GM12878 (cell line): ENCODE measurements at regions not wholly inside any gene's neighbourhood (a gene's known extent, or its start where the extent isn't known, plus 50 kb on each side); places are given as distances from the start of the nearest gene placed in this dataset.

Source experiments
- ATAC-seq: fragments of 200-7000 bp; cut with Tn5 transposase; 3 replicates; pipeline ENCODE4 v1.9.1; 2020; ENCODE audit warnings: mild to moderate bottlenecking, moderate library complexity
- BruUV-seq: library from RNA; stranded (reverse); fragments of 400-500 nt; replicated peaks from 2 replicates; lab custom pipeline; 2021; lab: Mats Ljungman, UMichigan
- CTCF ChIA-PET: fragments of 300-600 bp; sonication (Branson Sonifier 250); formaldehyde crosslinking; extraction: SDS; loops from one replicate; lab custom pipeline; 2021; ENCODE audit warnings: inconsistent platforms; lab: Yijun Ruan, JAX
- POLR2A ChIA-PET: fragments of 350-600 bp; formaldehyde crosslinking; extraction: SDS; loops from one replicate; lab custom pipeline; 2021; ENCODE audit warnings: inconsistent platforms; lab: Charles Lee
- RAD21 ChIA-PET: fragments of 300-600 bp; sonication (Branson Sonifier 250); formaldehyde crosslinking; loops from one replicate; lab custom pipeline; 2023; ENCODE audit warnings: antibody characterized with exemption; ENCODE audit not compliant: unreplicated experiment; lab: Charles Lee
- SMC1A ChIA-PET: fragments of 300-600 bp; sonication (Branson Sonifier 250); formaldehyde crosslinking; loops from one replicate; lab custom pipeline; 2023; ENCODE audit not compliant: unreplicated experiment, uncharacterized antibody; lab: Charles Lee
- DNase-seq: peaks from one replicate; pipeline ENCODE4 v3.0.0-alpha.2; 2011; ENCODE audit warnings: low read depth, low spot score
- FAIRE-seq: peaks from 3 replicates; lab custom pipeline; 2011; peaks lifted over from hg19 to GRCh38; lab: Jason Lieb, UNC
- H2AFZ ChIP-seq: 2 replicates; pipeline ENCODE4 v1.6.0; 2011; ENCODE audit warnings: low read depth, low read length, control low read depth; ENCODE audit not compliant: control insufficient read depth
- H3K27ac ChIP-seq: 2 replicates; pipeline ENCODE4 v1.5.1; 2011; ENCODE audit warnings: control low read depth; ENCODE audit not compliant: control insufficient read depth, insufficient read depth
- H3K27me3 ChIP-seq, 2 experiments: replicated peaks in 1 of 2; 2 replicates each; pipeline versions ENCODE4 v1.6.0 to v1.6.1; 2011; ENCODE audit warnings: low read length in 1 of 2; ENCODE audit not compliant: control insufficient read depth in 2 of 2, insufficient read depth in 2 of 2
- H3K36me3 ChIP-seq, 2 experiments: 2 replicates each; pipeline ENCODE4 v1.5.1; 2011; ENCODE audit warnings: low read length in 1 of 2; ENCODE audit not compliant: control insufficient read depth in 2 of 2, insufficient read depth in 2 of 2
- H3K4me1 ChIP-seq: 2 replicates; pipeline ENCODE4 v1.6.1; 2011; ENCODE audit warnings: mild to moderate bottlenecking, low read length, moderate library complexity, mixed read lengths; ENCODE audit not compliant: control insufficient read depth, insufficient read depth
- H3K4me2 ChIP-seq: 2 replicates; pipeline ENCODE4 v1.6.0; 2011; ENCODE audit warnings: control low read depth; ENCODE audit not compliant: control insufficient read depth, insufficient read depth
- H3K4me3 ChIP-seq: fragments of 200-600 bp; sonication (generic); 2 replicates; pipeline ENCODE4 v1.5.1; 2016
- H3K79me2 ChIP-seq: 2 replicates; pipeline ENCODE4 v1.6.0; 2011; ENCODE audit warnings: low read length; ENCODE audit not compliant: control insufficient read depth, insufficient read depth
- H3K9ac ChIP-seq: 2 replicates; pipeline ENCODE4 v1.8.0; 2011; ENCODE audit warnings: low read length, control low read depth, mixed read lengths; ENCODE audit not compliant: control insufficient read depth, insufficient read depth
- H3K9me3 ChIP-seq: replicated peaks from 3 replicates; pipeline ENCODE4 v1.5.1; 2011; ENCODE audit warnings: mild to moderate bottlenecking, low read length; ENCODE audit not compliant: control insufficient read depth, insufficient read depth
- H4K20me1 ChIP-seq: 2 replicates; pipeline ENCODE4 v1.6.0; 2011; ENCODE audit not compliant: control insufficient read depth, insufficient read depth
- CREB1 ChIP-seq: IDR thresholded peaks from 2 replicates; pipeline ENCODE4 v1.6.1; 2012; ENCODE audit warnings: low read depth, mild to moderate bottlenecking, inconsistent platforms
- HDGF ChIP-seq: fragments of 450-650 bp; IDR thresholded peaks from 2 replicates; pipeline ENCODE4 v1.6.1; 2016; ENCODE audit warnings: antibody characterized with exemption
- JUNB ChIP-seq: IDR thresholded peaks from 2 replicates; pipeline ENCODE4 v1.6.1; 2016; ENCODE audit warnings: antibody characterized with exemption, mild to moderate bottlenecking
- MEF2B ChIP-seq: fragments of 450-650 bp; IDR thresholded peaks from 2 replicates; pipeline ENCODE4 v1.6.1; 2018; ENCODE audit warnings: mild to moderate bottlenecking, moderate library complexity; ENCODE audit not compliant: partially characterized antibody, poor library complexity, severe bottlenecking
- MTA3 ChIP-seq: IDR thresholded peaks from 2 replicates; pipeline ENCODE4 v1.6.1; 2012; ENCODE audit warnings: low read length, inconsistent platforms, borderline replicate concordance
- SP1 ChIP-seq: IDR thresholded peaks from one replicate; pipeline ENCODE4 v1.6.1; 2011; ENCODE audit warnings: low read depth, low read length
- SPI1 ChIP-seq: IDR thresholded peaks from 2 replicates; pipeline ENCODE4 v1.6.1; 2011; ENCODE audit warnings: low read depth, mild to moderate bottlenecking, low read length, moderate library complexity, borderline replicate concordance; ENCODE audit not compliant: insufficient read depth
- SREBF1 ChIP-seq: IDR thresholded peaks from 2 replicates; pipeline ENCODE4 v1.6.1; 2012; ENCODE audit warnings: mild to moderate bottlenecking, low read length
- TAF1 ChIP-seq: IDR thresholded peaks from 2 replicates; pipeline ENCODE4 v1.6.1; 2011; ENCODE audit warnings: mild to moderate bottlenecking, low read depth, low read length, borderline replicate concordance
- TARDBP ChIP-seq: IDR thresholded peaks from 2 replicates; pipeline ENCODE4 v1.6.1; 2016; ENCODE audit warnings: borderline replicate concordance
- YY1 ChIP-seq: IDR thresholded peaks from 2 replicates; pipeline ENCODE4 v1.6.1; 2011; ENCODE audit warnings: low read depth, mild to moderate bottlenecking, low read length
- ZSCAN29 ChIP-seq: fragments of 450-650 bp; IDR thresholded peaks from 2 replicates; pipeline ENCODE4 v1.6.1; 2017; ENCODE audit warnings: mild to moderate bottlenecking, moderate library complexity
- ZZZ3 ChIP-seq: IDR thresholded peaks from 2 replicates; pipeline ENCODE4 v1.6.1; 2011; ENCODE audit warnings: low read depth; ENCODE audit not compliant: control insufficient read depth, insufficient read length
- WGBS: methylation state at CpG from one replicate; pipeline ENCODE4 v1.1.6; 2016; ENCODE audit warnings: low lambda C conversion rate; ENCODE audit not compliant: insufficient replicate concordance, insufficient coverage; ENCODE audit errors: missing lambda C conversion rate; 5-methylcytosine and 5-hydroxymethylcytosine counted together
- in situ Hi-C: fragments of 300-500 bp; cut with MboI; formaldehyde crosslinking; loops from 9 replicates; pipeline ENCODE4 v1.14.3; 2018; ENCODE audit warnings: mixed read lengths
- intact Hi-C: fragments of 100-400 bp; cut with micrococcal nuclease; formaldehyde crosslinking; loops from one replicate; pipeline ENCODE4 v1.14.2; 2022; ENCODE audit not compliant: unreplicated experiment
- TF ChIP-seq, protein P1 (sequence below): IDR thresholded peaks from 2 replicates; pipeline ENCODE4 v1.6.1; 2011; ENCODE audit warnings: borderline replicate concordance, low read depth, mild to moderate bottlenecking, moderate library complexity, mixed read lengths, low read length; ENCODE audit not compliant: insufficient read depth; ENCODE audit errors: extremely low read length
- TF ChIP-seq, protein P2 (sequence below): fragments of 450-650 bp; IDR thresholded peaks from 2 replicates; pipeline ENCODE4 v1.6.1; 2017; ENCODE audit warnings: borderline replicate concordance
- TF ChIP-seq, protein P3 (sequence below): fragments of 450-650 bp; IDR thresholded peaks from 2 replicates; pipeline ENCODE4 v1.6.1; 2016; ENCODE audit warnings: mild to moderate bottlenecking
- TF ChIP-seq, protein P4 (sequence below): IDR thresholded peaks from 2 replicates; pipeline ENCODE4 v1.6.1; 2012; ENCODE audit warnings: low read depth, low read length, improper control_type of control experiment
- TF ChIP-seq, protein P5 (sequence below): fragments of 150-350 bp; IDR thresholded peaks from 2 replicates; pipeline ENCODE4 v1.6.1; 2014; ENCODE audit warnings: mild to moderate bottlenecking, low read depth, low read length
- TF ChIP-seq, protein P6 (sequence below): fragments of 450-650 bp; IDR thresholded peaks from 2 replicates; pipeline ENCODE4 v1.6.1; 2014; ENCODE audit warnings: mild to moderate bottlenecking

DNA sequence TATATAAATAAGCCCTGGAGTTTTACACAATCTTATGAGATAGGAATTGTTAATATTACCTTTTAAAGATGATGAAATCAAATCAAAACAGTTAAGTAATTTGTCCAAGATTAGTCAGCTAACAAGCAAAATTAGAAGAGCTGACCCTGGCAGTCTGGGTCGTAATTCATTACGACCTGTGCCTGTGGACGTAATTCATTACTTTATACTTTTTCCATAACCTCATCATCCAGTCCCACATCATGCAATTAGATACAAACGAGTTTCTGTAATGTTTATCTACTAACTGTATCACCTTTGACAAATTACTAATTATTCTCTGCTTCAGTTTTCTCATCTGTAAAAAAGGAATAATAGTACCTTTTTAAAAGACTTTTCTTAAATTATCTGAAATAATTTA lies 665.9 kb downstream of the ZBBX start (continued):
- TF ChIP-seq, protein P1, sequence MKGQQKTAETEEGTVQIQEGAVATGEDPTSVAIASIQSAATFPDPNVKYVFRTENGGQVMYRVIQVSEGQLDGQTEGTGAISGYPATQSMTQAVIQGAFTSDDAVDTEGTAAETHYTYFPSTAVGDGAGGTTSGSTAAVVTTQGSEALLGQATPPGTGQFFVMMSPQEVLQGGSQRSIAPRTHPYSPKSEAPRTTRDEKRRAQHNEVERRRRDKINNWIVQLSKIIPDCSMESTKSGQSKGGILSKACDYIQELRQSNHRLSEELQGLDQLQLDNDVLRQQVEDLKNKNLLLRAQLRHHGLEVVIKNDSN: no peak
- TF ChIP-seq, protein P2, sequence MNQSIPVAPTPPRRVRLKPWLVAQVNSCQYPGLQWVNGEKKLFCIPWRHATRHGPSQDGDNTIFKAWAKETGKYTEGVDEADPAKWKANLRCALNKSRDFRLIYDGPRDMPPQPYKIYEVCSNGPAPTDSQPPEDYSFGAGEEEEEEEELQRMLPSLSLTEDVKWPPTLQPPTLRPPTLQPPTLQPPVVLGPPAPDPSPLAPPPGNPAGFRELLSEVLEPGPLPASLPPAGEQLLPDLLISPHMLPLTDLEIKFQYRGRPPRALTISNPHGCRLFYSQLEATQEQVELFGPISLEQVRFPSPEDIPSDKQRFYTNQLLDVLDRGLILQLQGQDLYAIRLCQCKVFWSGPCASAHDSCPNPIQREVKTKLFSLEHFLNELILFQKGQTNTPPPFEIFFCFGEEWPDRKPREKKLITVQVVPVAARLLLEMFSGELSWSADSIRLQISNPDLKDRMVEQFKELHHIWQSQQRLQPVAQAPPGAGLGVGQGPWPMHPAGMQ: no peak
- TF ChIP-seq TAF1 (no peak), TARDBP (no peak), SPI1 (no peak), JUNB (no peak), MTA3 (no peak), HDGF (no peak)
- TF ChIP-seq, protein P3, sequence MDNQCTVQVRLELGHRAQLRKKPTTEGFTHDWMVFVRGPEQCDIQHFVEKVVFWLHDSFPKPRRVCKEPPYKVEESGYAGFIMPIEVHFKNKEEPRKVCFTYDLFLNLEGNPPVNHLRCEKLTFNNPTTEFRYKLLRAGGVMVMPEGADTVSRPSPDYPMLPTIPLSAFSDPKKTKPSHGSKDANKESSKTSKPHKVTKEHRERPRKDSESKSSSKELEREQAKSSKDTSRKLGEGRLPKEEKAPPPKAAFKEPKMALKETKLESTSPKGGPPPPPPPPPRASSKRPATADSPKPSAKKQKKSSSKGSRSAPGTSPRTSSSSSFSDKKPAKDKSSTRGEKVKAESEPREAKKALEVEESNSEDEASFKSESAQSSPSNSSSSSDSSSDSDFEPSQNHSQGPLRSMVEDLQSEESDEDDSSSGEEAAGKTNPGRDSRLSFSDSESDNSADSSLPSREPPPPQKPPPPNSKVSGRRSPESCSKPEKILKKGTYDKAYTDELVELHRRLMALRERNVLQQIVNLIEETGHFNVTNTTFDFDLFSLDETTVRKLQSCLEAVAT: no peak
- TF ChIP-seq, protein P4, sequence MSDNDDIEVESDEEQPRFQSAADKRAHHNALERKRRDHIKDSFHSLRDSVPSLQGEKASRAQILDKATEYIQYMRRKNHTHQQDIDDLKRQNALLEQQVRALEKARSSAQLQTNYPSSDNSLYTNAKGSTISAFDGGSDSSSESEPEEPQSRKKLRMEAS: no peak

DNA sequence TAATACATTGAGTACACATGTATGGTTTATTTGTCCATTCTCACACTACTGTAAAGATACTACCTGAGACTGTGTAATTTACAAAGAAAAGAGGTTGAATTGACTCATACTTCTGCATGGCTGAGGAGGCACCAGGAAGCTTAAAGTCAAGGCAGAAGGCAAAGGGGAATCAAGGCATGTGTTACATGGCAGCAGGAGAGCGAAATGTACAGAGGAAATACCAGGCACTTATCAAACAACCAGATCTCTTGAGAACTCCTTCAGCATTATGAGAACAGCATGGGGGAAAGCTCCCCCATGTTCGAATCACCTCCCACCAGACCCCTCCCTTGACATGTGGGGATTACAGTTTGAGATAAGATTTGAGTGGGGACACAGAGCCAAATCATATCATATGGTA lies 666.3 kb downstream of the ZBBX start:
- ChIA-PET POLR2A (no interaction called here), CTCF (no interaction called here), RAD21 (no interaction called here), SMC1A (no interaction called here)
- Histone ChIP-seq H3K4me2 (no peak overlapping the region), H3K79me2 (no peaks in the 10 kb centered on the region), H3K36me3 (no peaks in the 10 kb centered on the region), H4K20me1 (no peaks in the 10 kb centered on the region), H3K27me3 (no peaks in the 10 kb centered on the region), H2AFZ (no peak overlapping the region), H3K9ac (no peak overlapping the region), H3K9me3 (no peaks in the 10 kb centered on the region; the same call in 2 of the 3 replicates), H3K4me1 (no peaks in the 10 kb centered on the region), H3K4me3 (no peak overlapping the region), H3K27ac (no peak overlapping the region)
- ATAC-seq (no peak), DNase-seq (no peak), FAIRE-seq (no peak)
- WGBS: 7% methylated on average over 2 of the region's 2 CpGs
- in situ Hi-C loops: no loop called here
- intact Hi-C loops: no loop called here
- no TSS peak for BruUV-seq
- no peak for TF ChIP-seq YY1
- no peak for TF ChIP-seq ZZZ3
- no peak for TF ChIP-seq TARDBP
- no peak for TF ChIP-seq CREB1
- no peak for TF ChIP-seq SP1
- TF ChIP-seq, protein P5, sequence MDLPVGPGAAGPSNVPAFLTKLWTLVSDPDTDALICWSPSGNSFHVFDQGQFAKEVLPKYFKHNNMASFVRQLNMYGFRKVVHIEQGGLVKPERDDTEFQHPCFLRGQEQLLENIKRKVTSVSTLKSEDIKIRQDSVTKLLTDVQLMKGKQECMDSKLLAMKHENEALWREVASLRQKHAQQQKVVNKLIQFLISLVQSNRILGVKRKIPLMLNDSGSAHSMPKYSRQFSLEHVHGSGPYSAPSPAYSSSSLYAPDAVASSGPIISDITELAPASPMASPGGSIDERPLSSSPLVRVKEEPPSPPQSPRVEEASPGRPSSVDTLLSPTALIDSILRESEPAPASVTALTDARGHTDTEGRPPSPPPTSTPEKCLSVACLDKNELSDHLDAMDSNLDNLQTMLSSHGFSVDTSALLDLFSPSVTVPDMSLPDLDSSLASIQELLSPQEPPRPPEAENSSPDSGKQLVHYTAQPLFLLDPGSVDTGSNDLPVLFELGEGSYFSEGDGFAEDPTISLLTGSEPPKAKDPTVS: no peak
- TF ChIP-seq MEF2B: no peak
- TF ChIP-seq SREBF1: no peak
- TF ChIP-seq, protein P6, sequence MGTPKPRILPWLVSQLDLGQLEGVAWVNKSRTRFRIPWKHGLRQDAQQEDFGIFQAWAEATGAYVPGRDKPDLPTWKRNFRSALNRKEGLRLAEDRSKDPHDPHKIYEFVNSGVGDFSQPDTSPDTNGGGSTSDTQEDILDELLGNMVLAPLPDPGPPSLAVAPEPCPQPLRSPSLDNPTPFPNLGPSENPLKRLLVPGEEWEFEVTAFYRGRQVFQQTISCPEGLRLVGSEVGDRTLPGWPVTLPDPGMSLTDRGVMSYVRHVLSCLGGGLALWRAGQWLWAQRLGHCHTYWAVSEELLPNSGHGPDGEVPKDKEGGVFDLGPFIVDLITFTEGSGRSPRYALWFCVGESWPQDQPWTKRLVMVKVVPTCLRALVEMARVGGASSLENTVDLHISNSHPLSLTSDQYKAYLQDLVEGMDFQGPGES: no peak
- no peak for TF ChIP-seq ZSCAN29
